Mesenchymal stem cell (in vitro differentiated cells and primary cell): ENCODE measurements at regions not wholly inside any gene's neighbourhood (a gene's known extent, or its start where the extent isn't known, plus 50 kb on each side); places are given as distances from the start of the nearest gene placed in this dataset.
"Not testable (repeated sequence)": the region's sequence is repeated elsewhere in the genome, so short reads cannot be mapped to it uniquely, and the experiment has no call there.

ENCODE experiments used
- DNase-seq: peaks from one replicate; pipeline ENCODE4 v3.0.0-alpha.2; 2013
- H2AFZ ChIP-seq: one replicate; pipeline ENCODE4 v1.6.1; 2013; ENCODE audit warnings: low read depth, mild to moderate bottlenecking, control low read depth, inconsistent platforms, low read length, moderate library complexity
- H2AK5ac ChIP-seq: 2 replicates; pipeline ENCODE4 v1.6.1; 2013; ENCODE audit warnings: low read length, moderate library complexity, mild to moderate bottlenecking, inconsistent platforms; ENCODE audit not compliant: severe bottlenecking
- H2BK120ac ChIP-seq: one replicate; pipeline ENCODE4 v1.6.1; 2013; ENCODE audit warnings: low read depth, mild to moderate bottlenecking, inconsistent platforms, low read length, moderate library complexity
- H2BK12ac ChIP-seq, 2 experiments: one replicate each; pipeline ENCODE4 v1.6.1; 2013; ENCODE audit warnings: inconsistent platforms in 2 of 2, low read length in 2 of 2, mild to moderate bottlenecking in 2 of 2, moderate library complexity in 2 of 2, control low read depth in 1 of 2
- H2BK15ac ChIP-seq: one replicate; pipeline ENCODE4 v1.6.1; 2013; ENCODE audit warnings: mild to moderate bottlenecking, low read depth, inconsistent platforms; ENCODE audit not compliant: poor library complexity, severe bottlenecking
- H2BK5ac ChIP-seq: 2 replicates; pipeline ENCODE4 v1.6.1; 2013; ENCODE audit warnings: low read depth, mild to moderate bottlenecking, low read length, control low read depth, inconsistent platforms; ENCODE audit not compliant: poor library complexity, severe bottlenecking
- H3K14ac ChIP-seq, 2 experiments: one replicate each; pipeline ENCODE4 v1.6.1; 2013; ENCODE audit warnings: inconsistent platforms in 2 of 2, low read length in 2 of 2, control low read depth in 1 of 2, mild to moderate bottlenecking in 1 of 2, moderate library complexity in 1 of 2
- H3K18ac ChIP-seq, 2 experiments: one replicate each; pipeline ENCODE4 v1.6.1; 2013; ENCODE audit warnings: inconsistent platforms in 2 of 2, low read length in 2 of 2, control low read depth in 1 of 2, low read depth in 1 of 2, mild to moderate bottlenecking in 1 of 2
- H3K23ac ChIP-seq, 2 experiments: one replicate each; pipeline ENCODE4 v1.6.1; 2013; ENCODE audit warnings: inconsistent platforms in 2 of 2, low read length in 2 of 2, mild to moderate bottlenecking in 2 of 2, moderate library complexity in 2 of 2, control low read depth in 1 of 2
- H3K27ac ChIP-seq: 2 replicates; pipeline ENCODE4 v1.5.1; 2013; ENCODE audit warnings: mild to moderate bottlenecking, moderate library complexity, low read length, control low read depth, inconsistent platforms; ENCODE audit not compliant: poor library complexity, severe bottlenecking
- H3K27me3 ChIP-seq, 2 experiments: 2 replicates each; pipeline versions ENCODE4 v1.6.1 to v1.7.0; 2013; ENCODE audit warnings: low read length in 2 of 2, mild to moderate bottlenecking in 2 of 2, moderate library complexity in 2 of 2, control low read depth in 1 of 2, inconsistent platforms in 1 of 2; ENCODE audit not compliant: control insufficient read depth in 1 of 2, insufficient read depth in 1 of 2
- H3K36me3 ChIP-seq, 2 experiments: 2 replicates each; pipeline versions ENCODE4 v1.6.1 to v1.7.0; 2013; ENCODE audit warnings: low read length in 2 of 2, control low read depth in 1 of 2, inconsistent platforms in 1 of 2, low read depth in 1 of 2, mild to moderate bottlenecking in 1 of 2; ENCODE audit not compliant: insufficient read depth in 2 of 2, control insufficient read depth in 1 of 2
- H3K4ac ChIP-seq, 2 experiments: one replicate each; pipeline ENCODE4 v1.6.1; 2013; ENCODE audit warnings: inconsistent platforms in 2 of 2, low read length in 2 of 2, mild to moderate bottlenecking in 2 of 2, moderate library complexity in 2 of 2, control low read depth in 1 of 2, low read depth in 1 of 2
- H3K4me1 ChIP-seq: 2 replicates; pipeline ENCODE4 v1.6.1; 2013; ENCODE audit warnings: low read depth, low read length, control low read depth; ENCODE audit not compliant: control insufficient read depth, insufficient read depth
- H3K4me2 ChIP-seq: 2 replicates; pipeline ENCODE4 v1.6.1; 2013; ENCODE audit warnings: low read length, mild to moderate bottlenecking, inconsistent platforms; ENCODE audit not compliant: poor library complexity, severe bottlenecking
- H3K4me3 ChIP-seq, 2 experiments: 2 replicates each; pipeline versions ENCODE4 v1.5.1 to v1.7.0; 2013; ENCODE audit warnings: low read length in 2 of 2, mild to moderate bottlenecking in 2 of 2, control low read depth in 1 of 2, low read depth in 1 of 2; ENCODE audit not compliant: insufficient read depth in 1 of 2
- H3K79me1 ChIP-seq: replicated peaks from 2 replicates; pipeline ENCODE4 v1.6.1; 2013; ENCODE audit warnings: mild to moderate bottlenecking, control low read depth, low read length, inconsistent platforms; ENCODE audit not compliant: poor library complexity, severe bottlenecking
- H3K9ac ChIP-seq: 2 replicates; pipeline ENCODE4 v1.7.0; 2013; ENCODE audit warnings: mild to moderate bottlenecking, low read length, moderate library complexity
- H3K9me3 ChIP-seq: 2 replicates; pipeline ENCODE4 v1.7.0; 2013; ENCODE audit warnings: mild to moderate bottlenecking, low read length; ENCODE audit not compliant: control insufficient read depth
- H4K8ac ChIP-seq: one replicate; pipeline ENCODE4 v1.6.1; 2013; ENCODE audit warnings: inconsistent platforms, mild to moderate bottlenecking, low read length, moderate library complexity
- H4K91ac ChIP-seq: one replicate; pipeline ENCODE4 v1.6.1; 2013; ENCODE audit warnings: mild to moderate bottlenecking, low read length, inconsistent platforms
- WGBS: methylation state at CpG from one replicate; pipeline ENCODE4 v1.1.7; 2013; ENCODE audit warnings: mixed read lengths; 5-methylcytosine and 5-hydroxymethylcytosine counted together

DNA sequence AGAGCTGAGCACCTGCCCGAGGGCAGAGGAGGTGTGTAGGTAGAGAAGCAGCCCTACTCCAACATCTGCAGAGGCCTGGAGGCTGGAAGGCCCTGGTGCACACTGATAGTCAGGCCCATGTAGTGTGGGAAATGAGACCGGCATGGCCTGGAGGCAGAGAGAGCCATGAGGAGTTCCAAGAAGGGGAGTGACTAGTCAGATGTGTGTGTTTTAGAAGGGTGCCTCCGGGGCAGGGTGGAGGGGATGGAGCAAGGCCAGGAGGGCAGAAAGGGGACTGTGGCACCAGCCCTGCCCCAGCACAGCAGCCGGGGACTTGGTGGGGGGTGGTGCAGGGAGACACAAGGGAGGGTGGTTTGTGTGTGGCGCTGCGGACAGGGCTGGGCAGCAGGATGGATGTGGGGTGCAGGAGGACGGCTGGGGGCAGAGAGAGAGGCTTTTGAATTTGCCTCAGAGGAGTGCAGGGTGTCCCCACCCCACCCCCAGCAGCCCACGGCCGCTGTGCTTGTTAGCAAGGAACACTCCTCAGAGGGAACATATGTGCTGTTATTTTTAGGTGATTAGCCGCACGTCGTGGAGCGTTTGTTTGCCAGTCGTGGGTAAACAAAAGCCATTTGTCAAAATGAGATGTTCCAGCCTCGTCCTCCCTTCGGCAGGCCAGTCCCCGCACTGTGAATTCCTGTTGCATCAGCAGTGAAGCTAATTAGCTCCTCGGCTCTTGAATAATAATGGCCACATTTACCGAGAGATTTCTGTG, 65.6 kb downstream of the PROP1 start:
- H3K4me2 ChIP-seq, H3K9ac ChIP-seq, H2BK120ac ChIP-seq, H3K36me3 ChIP-seq, H3K4ac ChIP-seq, H3K23ac ChIP-seq, H3K27ac ChIP-seq, H3K79me1 ChIP-seq, H3K4me1 ChIP-seq, H3K27me3 ChIP-seq, H3K18ac ChIP-seq, H4K8ac ChIP-seq, H3K14ac ChIP-seq, H2BK15ac ChIP-seq, H2BK12ac ChIP-seq, H3K9me3 ChIP-seq, H2AK5ac ChIP-seq, H4K91ac ChIP-seq, H3K4me3 ChIP-seq, H2BK5ac ChIP-seq, H2AFZ ChIP-seq: not testable (repeated sequence)
- DNase-seq, result peak; percentile 22
- 33% methylated on average over 12 of the region's 19 CpGs for WGBS

DNA sequence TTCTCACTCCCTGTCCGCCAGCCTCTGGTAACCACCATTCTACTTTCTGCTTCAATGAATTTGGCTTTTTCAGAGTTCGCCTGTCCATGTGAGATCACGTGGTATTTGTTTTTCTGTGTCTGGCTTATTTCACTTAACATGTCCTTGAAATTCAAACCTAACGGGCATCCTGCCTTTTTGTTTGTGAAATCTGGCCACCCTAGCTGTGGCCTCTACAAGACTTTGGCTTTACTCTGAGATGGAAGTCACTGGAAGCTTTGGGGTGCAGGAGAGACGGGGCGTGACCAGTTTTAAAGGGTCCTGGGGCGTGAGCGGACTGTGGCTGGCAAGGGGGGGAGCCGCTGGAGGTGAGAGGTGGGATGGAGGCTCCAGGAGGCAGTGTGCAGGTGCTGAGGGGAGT, 66.4 kb downstream of the PROP1 start:
- not testable (repeated sequence) for H4K8ac ChIP-seq

DNA sequence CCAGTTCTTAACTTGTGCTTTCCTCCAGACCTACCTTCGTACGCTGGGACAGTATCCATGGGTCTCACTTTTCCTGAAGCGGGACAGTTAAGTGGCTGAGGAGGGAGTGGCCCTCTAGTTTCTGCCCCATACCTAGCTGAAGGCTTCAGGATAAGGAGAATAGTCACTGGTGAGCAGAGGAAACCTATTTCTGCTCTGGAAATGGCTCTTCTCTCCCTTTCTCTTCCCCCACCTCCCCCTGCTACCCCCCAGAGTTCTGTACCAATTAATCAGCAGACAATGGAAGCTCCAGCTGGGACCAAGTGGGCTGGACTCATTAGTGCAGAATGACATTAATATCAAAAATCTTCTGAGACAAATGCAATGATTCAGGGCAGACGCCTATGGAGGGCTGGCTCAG, 68.5 kb downstream of the PROP1 start:
- H3K4me2 ChIP-seq, H2BK12ac ChIP-seq, H3K4me3 ChIP-seq, H3K23ac ChIP-seq, H3K18ac ChIP-seq, H2AFZ ChIP-seq, H2BK120ac ChIP-seq, H3K9ac ChIP-seq, H3K36me3 ChIP-seq, H2BK15ac ChIP-seq, H3K9me3 ChIP-seq, H2BK5ac ChIP-seq, H3K27me3 ChIP-seq, H3K14ac ChIP-seq, DNase-seq, H3K27ac ChIP-seq, H4K91ac ChIP-seq, H4K8ac ChIP-seq, H3K79me1 ChIP-seq, H3K4ac ChIP-seq, H3K4me1 ChIP-seq, H2AK5ac ChIP-seq: not testable (repeated sequence)
- WGBS, result no CpG with 5 or more reads among the region's 4 CpGs

More for the DNA sequence above, 66.4 kb downstream of the PROP1 start:
- not testable (repeated sequence) for H3K4me2 ChIP-seq, H3K4ac ChIP-seq, H3K9me3 ChIP-seq, H2BK15ac ChIP-seq, H3K36me3 ChIP-seq, H2AK5ac ChIP-seq, H2BK5ac ChIP-seq, H4K91ac ChIP-seq, H3K14ac ChIP-seq, H3K4me1 ChIP-seq, H2BK12ac ChIP-seq, DNase-seq, H3K27ac ChIP-seq, H2AFZ ChIP-seq, H3K27me3 ChIP-seq, H3K9ac ChIP-seq, H2BK120ac ChIP-seq, H3K4me3 ChIP-seq, H3K18ac ChIP-seq, H3K23ac ChIP-seq, H3K79me1 ChIP-seq
- WGBS, result 90% methylated on average over 2 of the region's 9 CpGs

DNA sequence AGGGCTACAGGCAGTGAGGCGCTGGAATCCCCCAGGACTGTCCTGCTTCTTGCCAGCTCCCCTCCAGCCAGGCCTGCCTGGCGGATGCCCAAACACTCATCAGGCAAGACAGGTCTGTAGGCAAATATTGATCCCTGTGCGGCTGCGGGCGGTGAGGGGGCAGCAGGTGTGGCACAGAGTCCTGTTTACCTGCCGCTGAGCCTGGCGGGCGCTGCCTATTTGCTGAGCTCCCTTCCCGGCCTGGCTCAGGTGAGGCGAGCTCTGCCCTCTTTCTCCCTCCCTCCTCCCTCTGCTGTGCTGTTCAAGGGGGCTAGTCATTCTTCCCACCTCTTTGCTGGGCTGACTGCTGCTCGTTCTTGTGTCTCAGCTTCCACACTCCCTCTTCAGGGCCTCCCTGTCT, 71.5 kb downstream of the PROP1 start:
- not testable (repeated sequence) for H3K4me3 ChIP-seq, H3K4ac ChIP-seq, H2BK120ac ChIP-seq, H2AK5ac ChIP-seq, H3K18ac ChIP-seq, H3K14ac ChIP-seq, DNase-seq, H3K27me3 ChIP-seq, H3K27ac ChIP-seq, H2BK5ac ChIP-seq, H3K9me3 ChIP-seq, H2BK15ac ChIP-seq, H3K36me3 ChIP-seq, H3K23ac ChIP-seq, H3K4me1 ChIP-seq, H3K4me2 ChIP-seq, H4K8ac ChIP-seq, H2BK12ac ChIP-seq, H4K91ac ChIP-seq, H3K79me1 ChIP-seq, H3K9ac ChIP-seq, H2AFZ ChIP-seq
- no CpG with 5 or more reads among the region's 11 CpGs for WGBS
